ENCODE measurements at regions not wholly inside any gene's neighbourhood (a gene's known extent, or its start where the extent isn't known, plus 50 kb on each side); places are given as distances from the start of the nearest gene placed in this dataset.

GRCh38 chr3:27661797-27662196 is 60.3 kb downstream of the EOMES start:
- TF ChIP-seq CTCF (IDR thresholded peaks at IDR 0.05; ENCODE audit: insufficient read depth in 1 of 2, low read depth in 1 of 2, low read length in 1 of 2, severe bottlenecking in 1 of 2, unreplicated experiment in 1 of 2), result no peak

GRCh38 chr3:27659279-27660021 is 62.7 kb downstream of the EOMES start:
- TF ChIP-seq CTCF (IDR thresholded peaks at IDR 0.05; ENCODE audit: insufficient read depth in 1 of 2, low read depth in 1 of 2, low read length in 1 of 2, severe bottlenecking in 1 of 2, unreplicated experiment in 1 of 2), result peak; percentile 72 to 81
- Mint-ChIP-seq H3K4me1 (ENCODE audit: low read depth, unreplicated experiment) (no peaks in the 10 kb centered on the region), H3K27me3 (ENCODE audit: insufficient read depth, unreplicated experiment) (no peaks in the 10 kb centered on the region), H3K4me3 (ENCODE audit: unreplicated experiment) (no peak overlapping the region), H3K9me3 (ENCODE audit: unreplicated experiment) (no peaks in the 10 kb centered on the region), H3K36me3 (ENCODE audit: insufficient read depth, unreplicated experiment) (no peaks in the 10 kb centered on the region), H3K27ac (ENCODE audit: unreplicated experiment) (no peak overlapping the region)
- H3K9me3 ChIP-seq, result no peaks in the 10 kb centered on the region
- DNase-seq, result peak; percentile 62 to 72
- ChIA-PET CTCF (no interaction called here), POLR2A (no interaction called here)
- H3K4me1 ChIP-seq, result no peaks in the 10 kb centered on the region
- no peaks in the 10 kb centered on the region for H3K36me3 ChIP-seq (ENCODE audit: control insufficient read depth, insufficient read depth, low read length)
- no peak overlapping the region for H3K4me3 ChIP-seq (ENCODE audit: low read depth, low read length)
- no peaks in the 10 kb centered on the region for H3K27me3 ChIP-seq (replicated peaks; ENCODE audit: control insufficient read depth, insufficient read depth, low read length)
- intact Hi-C loops (cut with micrococcal nuclease; ENCODE audit: unreplicated experiment), result loop anchor here (1.0 to 5.0 kb wide), 5 partner anchors 17 to 347 kb away; partner anchors contain the start of gene SLC4A7
- no TSS peak for BruUV-seq (replicated peaks)

More at GRCh38 chr3:27661797-27662196, 60.3 kb downstream of the EOMES start:
- Mint-ChIP-seq H3K4me3 (ENCODE audit: unreplicated experiment) (no peak overlapping the region), H3K36me3 (ENCODE audit: insufficient read depth, unreplicated experiment) (no peaks in the 10 kb centered on the region), H3K27me3 (ENCODE audit: insufficient read depth, unreplicated experiment) (no peaks in the 10 kb centered on the region), H3K27ac (ENCODE audit: unreplicated experiment) (no peak overlapping the region), H3K9me3 (ENCODE audit: unreplicated experiment) (no peaks in the 10 kb centered on the region), H3K4me1 (ENCODE audit: low read depth, unreplicated experiment) (no peaks in the 10 kb centered on the region)
- Histone ChIP-seq H3K4me3 (ENCODE audit: low read depth, low read length) (no peak overlapping the region), H3K4me1 (no peaks in the 10 kb centered on the region), H3K36me3 (ENCODE audit: control insufficient read depth, insufficient read depth, low read length) (no peaks in the 10 kb centered on the region), H3K9me3 (no peaks in the 10 kb centered on the region), H3K27me3 (replicated peaks; ENCODE audit: control insufficient read depth, insufficient read depth, low read length) (no peaks in the 10 kb centered on the region)
- no peak for DNase-seq
- CTCF ChIA-PET, result no interaction called here
- no TSS peak for BruUV-seq (replicated peaks)
- POLR2A ChIA-PET, result no interaction called here
- intact Hi-C loops (cut with micrococcal nuclease; ENCODE audit: unreplicated experiment), result no loop called here

- no peak for TF ChIP-seq CTCF (IDR thresholded peaks at IDR 0.05; ENCODE audit: insufficient read depth in 1 of 2, low read depth in 1 of 2, low read length in 1 of 2, severe bottlenecking in 1 of 2, unreplicated experiment in 1 of 2)
- H3K36me3 Mint-ChIP-seq (ENCODE audit: insufficient read depth, unreplicated experiment), result no peaks in the 10 kb centered on the region
- no peak overlapping the region for H3K4me3 Mint-ChIP-seq (ENCODE audit: unreplicated experiment)
- Histone ChIP-seq H3K27me3 (replicated peaks; ENCODE audit: control insufficient read depth, insufficient read depth, low read length) (no peaks in the 10 kb centered on the region), H3K4me3 (ENCODE audit: low read depth, low read length) (no peak overlapping the region), H3K4me1 (no peaks in the 10 kb centered on the region), H3K9me3 (no peaks in the 10 kb centered on the region), H3K36me3 (ENCODE audit: control insufficient read depth, insufficient read depth, low read length) (no peaks in the 10 kb centered on the region)
- intact Hi-C loops (cut with micrococcal nuclease; ENCODE audit: unreplicated experiment), result loop anchor here (1.0 to 5.0 kb wide), 5 partner anchors 16 to 346 kb away; partner anchors contain the start of gene SLC4A7
- no peak for DNase-seq
- no peaks in the 10 kb centered on the region for H3K27me3 Mint-ChIP-seq (ENCODE audit: insufficient read depth, unreplicated experiment)
- H3K27ac Mint-ChIP-seq (ENCODE audit: unreplicated experiment), result no peak overlapping the region
- H3K4me1 Mint-ChIP-seq (ENCODE audit: low read depth, unreplicated experiment), result no peaks in the 10 kb centered on the region
- no TSS peak for BruUV-seq (replicated peaks)
- ChIA-PET CTCF (no interaction called here), POLR2A (no interaction called here)
- H3K9me3 Mint-ChIP-seq (ENCODE audit: unreplicated experiment), result no peaks in the 10 kb centered on the region
Measured at GRCh38 chr3:27658741-27659140, 63.4 kb downstream of the EOMES start.

Measured in Caco-2 (cell line).